HepG2 (cell line): ENCODE measurements at regions not wholly inside any gene's neighbourhood (a gene's known extent, or its start where the extent isn't known, plus 50 kb on each side); places are given as distances from the start of the nearest gene placed in this dataset.

Source experiments
- ATAC-seq: fragments of 200-7000 bp; cut with Tn5 transposase; 3 replicates; pipeline ENCODE4 v1.9.1; 2020; ENCODE audit warnings: mild to moderate bottlenecking, moderate library complexity
- BruUV-seq: library from RNA; stranded (reverse); fragments of 400-500 nt; replicated peaks from 2 replicates; lab custom pipeline; 2021; lab: Mats Ljungman, UMichigan
- CTCF ChIA-PET: fragments of 300-600 bp; formaldehyde crosslinking; extraction: SDS; loops from one replicate; lab custom pipeline; 2021; ENCODE audit warnings: low total read pairs, inconsistent platforms, low intra/inter-chr PET ratio; lab: Yijun Ruan, JAX
- POLR2A ChIA-PET: fragments of 350-600 bp; sonication (Branson Sonifier 250); formaldehyde crosslinking; loops from one replicate; lab custom pipeline; 2020; ENCODE audit warnings: antibody characterized with exemption, inconsistent platforms; lab: Yijun Ruan, JAX
- DNase-seq: peaks from one replicate; pipeline ENCODE4 v3.0.0-alpha.2; 2015; ENCODE audit warnings: low spot score
- FAIRE-seq: peaks from 3 replicates; lab custom pipeline; 2011; peaks lifted over from hg19 to GRCh38; lab: Jason Lieb, UNC
- H2AFZ ChIP-seq: one replicate; pipeline ENCODE4 v1.6.1; 2011; ENCODE audit warnings: low read length, inconsistent platforms
- H3K27ac ChIP-seq: fragments of 300-600 bp; 3 replicates; pipeline ENCODE4 v1.8.0; 2011; ENCODE audit warnings: mixed run types, mild to moderate bottlenecking, mixed read lengths, low read length, inconsistent platforms; ENCODE audit not compliant: insufficient read depth; ENCODE audit errors: extremely low read length
- H3K27me3 ChIP-seq, 2 experiments: fragments of 200-600 bp in 1 of 2; 2 replicates in 1 of 2; 3 replicates in 1 of 2; pipeline versions ENCODE4 v1.6.0 to v1.8.0; 2011; ENCODE audit warnings: low read length in 2 of 2, mild to moderate bottlenecking in 2 of 2, moderate library complexity in 2 of 2, inconsistent platforms in 1 of 2; ENCODE audit not compliant: insufficient read depth in 2 of 2, control insufficient read depth in 1 of 2
- H3K36me3 ChIP-seq, 2 experiments: fragments of 200-600 bp in 1 of 2; replicated peaks in 1 of 2; 2 replicates in 1 of 2; 3 replicates in 1 of 2; pipeline versions ENCODE4 v1.5.1 to v1.8.0; 2011; ENCODE audit warnings: low read length in 2 of 2, inconsistent platforms in 1 of 2; ENCODE audit not compliant: insufficient read depth in 2 of 2, control insufficient read depth in 1 of 2
- H3K4me1 ChIP-seq: 2 replicates; pipeline ENCODE4 v1.5.1; 2012; ENCODE audit warnings: low read length, inconsistent platforms; ENCODE audit not compliant: insufficient read depth
- H3K4me2 ChIP-seq: 2 replicates; pipeline ENCODE4 v1.6.0; 2011; ENCODE audit warnings: low read depth, low read length, inconsistent platforms
- H3K4me3 ChIP-seq, 3 experiments: fragments of 200-600 bp in 1 of 3; sonication (generic), shearing (Covaris generic) in 1 of 3; replicated peaks in 1 of 3; 2 replicates each; pipeline ENCODE4 v1.5.1; 2011 to 2016; ENCODE audit warnings: low read length in 3 of 3, inconsistent platforms in 2 of 3, low read depth in 2 of 3, mild to moderate bottlenecking in 2 of 3, control low read depth in 1 of 3, mixed read lengths in 1 of 3; ENCODE audit not compliant: insufficient read depth in 1 of 3
- H3K79me2 ChIP-seq: one replicate; pipeline ENCODE4 v1.6.1; 2011; ENCODE audit warnings: low read length, inconsistent platforms; ENCODE audit not compliant: insufficient read depth
- H3K9ac ChIP-seq: 2 replicates; pipeline ENCODE4 v1.6.0; 2011; ENCODE audit warnings: mild to moderate bottlenecking, low read depth, low read length, inconsistent platforms; ENCODE audit not compliant: insufficient read depth
- H3K9me3 ChIP-seq: 2 replicates; pipeline ENCODE4 v1.5.1; 2012; ENCODE audit warnings: mild to moderate bottlenecking, low read length
- H4K20me1 ChIP-seq: 2 replicates; pipeline ENCODE4 v1.6.0; 2011; ENCODE audit warnings: inconsistent platforms, mild to moderate bottlenecking, low read length, moderate library complexity; ENCODE audit not compliant: insufficient read depth
- BRF2 ChIP-seq: sonication (generic); formaldehyde crosslinking; IDR thresholded peaks from 2 replicates; pipeline ENCODE4 v1.8.1; 2022; ENCODE audit warnings: mild to moderate bottlenecking, missing genetic modification reagents
- GABPA ChIP-seq, 2 experiments: IDR thresholded peaks; 2 replicates each; pipeline ENCODE4 v1.6.1; 2011 to 2016; ENCODE audit warnings: low read depth in 2 of 2, low read length in 1 of 2, missing biosample characterization in 1 of 2, missing genetic modification characterization in 1 of 2
- GATAD1 ChIP-seq: IDR thresholded peaks from 2 replicates; pipeline ENCODE4 v1.6.1; 2016; ENCODE audit warnings: missing genetic modification reagents, missing compliant biosample characterization
- IKZF1 ChIP-seq: fragments of 450-650 bp; IDR thresholded peaks from 2 replicates; pipeline ENCODE4 v1.7.1; 2016
- MAFK ChIP-seq, 2 experiments: IDR thresholded peaks in 1 of 2; conservative IDR thresholded peaks in 1 of 2; 2 replicates each; pipeline ENCODE4 v1.6.1; 2011; ENCODE audit warnings: improper control_type of control experiment in 2 of 2, low read length in 2 of 2
- MED13 ChIP-seq: sonication (generic); formaldehyde crosslinking; IDR thresholded peaks from 2 replicates; pipeline ENCODE4 v1.5.0; 2020; ENCODE audit warnings: missing genetic modification reagents
- SKI ChIP-seq: fragments of 450-650 bp; IDR thresholded peaks from one replicate; pipeline ENCODE4 v1.6.1; 2018; ENCODE audit warnings: mild to moderate bottlenecking; ENCODE audit not compliant: partially characterized antibody
- WGBS: methylation state at CpG from one replicate; pipeline ENCODE4 v1.1.6; 2017; ENCODE audit warnings: low lambda C conversion rate; 5-methylcytosine and 5-hydroxymethylcytosine counted together
- in situ Hi-C: cut with HindIII; loops from 2 replicates; pipeline ENCODE4 v1.10.0; 2017; ENCODE audit warnings: low pct_unique_long_range_greater_than_20kb; ENCODE audit not compliant: extremely low pct_ligation_motif_present
- intact Hi-C: fragments of 100-400 bp; cut with micrococcal nuclease; formaldehyde crosslinking; loops from one replicate; pipeline ENCODE4 v1.10.0; 2022; ENCODE audit not compliant: unreplicated experiment

- Histone ChIP-seq H3K79me2 (no peaks in the 10 kb centered on the region), H3K4me2 (no peak overlapping the region), H2AFZ (no peak overlapping the region), H3K4me3 (no peak overlapping the region), H3K9ac (no peak overlapping the region), H4K20me1 (no peaks in the 10 kb centered on the region), H3K9me3 (peaks cover 27% of the 10 kb centered on the region; the same call in 1 of the 2 replicates), H3K4me1 (no peaks in the 10 kb centered on the region), H3K36me3 (no peaks in the 10 kb centered on the region), H3K27ac (no peak overlapping the region), H3K27me3 (no peaks in the 10 kb centered on the region)
- ChIA-PET POLR2A (no interaction called here), CTCF (no interaction called here)
- 3% methylated on average over 2 of the region's 2 CpGs for WGBS
- intact Hi-C loops: no loop called here
- FAIRE-seq (no peak), ATAC-seq (no peak), DNase-seq (no peak)
- in situ Hi-C loops: no loop called here
- TF ChIP-seq GATAD1 (CRISPR knock-in tag) (no peak), SKI (no peak)
- BruUV-seq: no TSS peak
Observed at GRCh38 chr9:23524607-23525155, 301.4 kb downstream of the ELAVL2 start.

DNA sequence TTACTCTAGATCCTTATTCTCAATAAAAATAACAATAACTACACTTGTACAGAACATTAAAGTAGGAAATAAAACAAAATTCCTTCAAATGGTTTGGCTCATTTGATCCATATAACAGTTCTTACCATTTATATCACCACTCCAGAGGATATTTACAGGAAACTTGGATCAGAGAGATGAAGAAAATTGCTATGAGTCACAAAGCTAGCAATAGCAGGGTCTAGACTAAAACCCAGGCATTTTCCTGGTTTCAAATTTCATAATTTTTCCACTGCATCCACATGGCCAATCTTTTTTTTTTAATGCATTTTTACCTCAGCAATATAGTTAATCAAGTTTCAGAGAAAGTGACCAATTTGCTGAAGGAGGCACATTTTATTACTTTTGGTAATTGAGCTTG lies 299.2 kb downstream of the ELAVL2 start:
- H3K4me1 ChIP-seq: no peaks in the 10 kb centered on the region
- ChIA-PET POLR2A (no interaction called here), CTCF (no interaction called here)
- H4K20me1 ChIP-seq: no peaks in the 10 kb centered on the region
- H3K9me3 ChIP-seq: peaks cover 33% of the 10 kb centered on the region; the same call in 1 of the 2 replicates
- TF ChIP-seq GABPA (IDR thresholded peaks at IDR 0.05; ENCODE audit: low read depth, low read length) (no peak), GABPA (CRISPR knock-in tag; IDR thresholded peaks at IDR 0.05; ENCODE audit: low read depth) (no peak), IKZF1 (no peak), MAFK (conservative IDR thresholded peaks at IDR 0.05 in 1 of 2, IDR thresholded peaks at IDR 0.05 in 1 of 2; ENCODE audit: low read length in 2 of 2) (0 out of 4 replicates have a peak, but pooled peaks of 1 of the 2 experiments have one; percentile 19), MED13 (CRISPR knock-in tag) (no peak), BRF2 (CRISPR knock-in tag) (no peak)
- intact Hi-C loops: no loop called here
- ATAC-seq: no peak
- H2AFZ ChIP-seq: no peak overlapping the region
- H3K4me2 ChIP-seq: no peak overlapping the region
- no peak overlapping the region for H3K27ac ChIP-seq
- DNase-seq: no peak
- no peak overlapping the region for H3K4me3 ChIP-seq
- H3K79me2 ChIP-seq: no peaks in the 10 kb centered on the region
- H3K27me3 ChIP-seq: no peaks in the 10 kb centered on the region
- no peak overlapping the region for H3K9ac ChIP-seq
- in situ Hi-C loops: no loop called here
- no peaks in the 10 kb centered on the region for H3K36me3 ChIP-seq
- FAIRE-seq: no peak
- BruUV-seq: no TSS peak
